ENCODE measurements at regions not wholly inside any gene's neighbourhood (a gene's known extent, or its start where the extent isn't known, plus 50 kb on each side); places are given as distances from the start of the nearest gene placed in this dataset.

DNA sequence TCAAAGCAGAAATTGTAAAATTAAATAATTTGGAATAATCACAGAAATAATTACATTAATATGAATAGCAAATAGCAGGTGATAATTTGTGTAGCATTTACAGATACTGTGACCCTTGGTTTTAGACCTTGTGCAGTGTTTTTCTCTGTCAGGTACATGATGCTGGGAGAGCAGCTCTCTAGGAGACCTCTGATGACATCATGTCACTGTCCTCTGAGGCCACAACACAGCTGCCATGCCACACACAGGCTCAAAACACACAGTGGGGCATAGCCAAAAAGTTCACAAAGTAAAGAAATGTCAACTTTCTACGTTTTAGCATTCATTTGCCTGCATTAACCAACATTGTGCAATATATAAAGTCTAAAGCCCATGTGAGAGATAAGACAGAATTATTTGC is 71.8 kb upstream of the ZBTB20 start:
- FAIRE-seq (no peak), DNase-seq (ENCODE audit: insufficient read length, low spot score) (no peak)
- TF ChIP-seq, protein P1, sequence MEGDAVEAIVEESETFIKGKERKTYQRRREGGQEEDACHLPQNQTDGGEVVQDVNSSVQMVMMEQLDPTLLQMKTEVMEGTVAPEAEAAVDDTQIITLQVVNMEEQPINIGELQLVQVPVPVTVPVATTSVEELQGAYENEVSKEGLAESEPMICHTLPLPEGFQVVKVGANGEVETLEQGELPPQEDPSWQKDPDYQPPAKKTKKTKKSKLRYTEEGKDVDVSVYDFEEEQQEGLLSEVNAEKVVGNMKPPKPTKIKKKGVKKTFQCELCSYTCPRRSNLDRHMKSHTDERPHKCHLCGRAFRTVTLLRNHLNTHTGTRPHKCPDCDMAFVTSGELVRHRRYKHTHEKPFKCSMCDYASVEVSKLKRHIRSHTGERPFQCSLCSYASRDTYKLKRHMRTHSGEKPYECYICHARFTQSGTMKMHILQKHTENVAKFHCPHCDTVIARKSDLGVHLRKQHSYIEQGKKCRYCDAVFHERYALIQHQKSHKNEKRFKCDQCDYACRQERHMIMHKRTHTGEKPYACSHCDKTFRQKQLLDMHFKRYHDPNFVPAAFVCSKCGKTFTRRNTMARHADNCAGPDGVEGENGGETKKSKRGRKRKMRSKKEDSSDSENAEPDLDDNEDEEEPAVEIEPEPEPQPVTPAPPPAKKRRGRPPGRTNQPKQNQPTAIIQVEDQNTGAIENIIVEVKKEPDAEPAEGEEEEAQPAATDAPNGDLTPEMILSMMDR (IDR thresholded peaks at IDR 0.05; ENCODE audit: insufficient read depth, missing control alignments), result no peak

DNA sequence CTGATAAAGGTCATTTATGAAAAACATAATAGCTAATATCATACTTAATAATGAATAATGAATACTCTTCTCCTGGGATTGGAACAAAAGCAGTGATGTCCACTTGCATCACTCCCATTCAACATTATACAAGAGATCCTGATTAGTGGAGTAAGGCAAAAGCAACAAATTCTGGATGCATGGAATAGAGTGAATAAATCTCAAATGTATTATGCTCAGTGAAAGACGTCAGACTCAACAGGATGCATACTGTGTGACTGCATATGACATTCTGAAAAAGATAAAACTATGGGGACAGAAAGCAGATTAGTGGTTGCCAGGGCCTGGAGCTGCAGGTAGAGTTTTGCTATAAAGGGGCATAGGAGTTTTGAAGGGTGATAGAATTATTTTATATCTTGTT is 77.6 kb upstream of the ZBTB20 start:
- FAIRE-seq (no peak), DNase-seq (ENCODE audit: insufficient read length, low spot score) (no peak)
- TF ChIP-seq, protein P1 (IDR thresholded peaks at IDR 0.05; ENCODE audit: insufficient read depth, missing control alignments), result no peak

DNA sequence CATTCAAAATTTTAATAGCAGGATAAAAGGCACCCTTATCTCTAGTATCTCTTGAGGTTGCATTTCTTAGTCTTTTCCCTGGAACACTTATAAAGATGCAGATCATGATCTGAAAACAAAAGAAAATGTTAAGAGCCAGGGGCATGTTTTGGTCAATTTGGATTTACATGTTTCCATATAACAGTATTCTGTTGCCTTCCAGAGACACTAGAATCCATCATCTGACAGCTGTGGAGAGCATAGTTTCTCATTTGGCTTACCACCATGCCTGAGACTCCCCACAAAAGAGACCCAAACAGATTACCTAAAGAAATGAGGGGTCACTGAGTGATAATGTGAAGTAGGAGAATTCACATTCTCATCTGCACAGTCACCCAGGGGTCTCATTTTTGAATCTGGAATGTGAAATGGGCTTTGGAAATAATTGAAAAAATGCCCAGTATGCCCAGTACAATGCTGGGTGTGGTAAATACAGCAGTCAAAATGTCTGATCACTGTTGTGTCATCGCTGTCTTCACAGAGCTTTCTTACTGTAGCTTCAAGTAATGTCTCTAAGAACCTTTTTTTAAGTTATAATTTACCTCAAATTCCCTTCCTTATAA is 79.9 kb upstream of the ZBTB20 start:
- no peak for DNase-seq (ENCODE audit: insufficient read length, low spot score)
- no peak for FAIRE-seq
- TF ChIP-seq, protein P1 (IDR thresholded peaks at IDR 0.05; ENCODE audit: insufficient read depth, missing control alignments), result no peak

DNA sequence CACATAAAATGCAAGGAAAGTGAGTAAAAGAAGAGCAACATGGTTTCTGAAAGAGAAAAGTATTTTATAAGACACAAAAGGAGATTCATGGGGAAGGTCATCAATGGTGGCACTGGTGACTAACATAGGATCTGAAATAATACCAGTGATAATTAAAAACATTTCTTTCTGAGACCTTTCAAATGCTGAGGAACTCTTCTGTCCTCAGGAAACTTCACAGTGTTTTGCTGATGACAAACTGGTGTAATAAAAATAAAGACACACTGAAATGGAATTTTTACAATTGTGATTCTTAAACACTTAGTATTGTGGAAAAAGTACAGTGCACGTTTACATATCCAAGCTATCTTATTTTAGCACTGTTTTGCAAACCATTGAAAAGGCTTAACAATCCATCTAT is 80.4 kb upstream of the ZBTB20 start:
- TF ChIP-seq, protein P1 (IDR thresholded peaks at IDR 0.05; ENCODE audit: insufficient read depth, missing control alignments), result no peak
- FAIRE-seq (no peak), DNase-seq (ENCODE audit: insufficient read length, low spot score) (no peak)

DNA sequence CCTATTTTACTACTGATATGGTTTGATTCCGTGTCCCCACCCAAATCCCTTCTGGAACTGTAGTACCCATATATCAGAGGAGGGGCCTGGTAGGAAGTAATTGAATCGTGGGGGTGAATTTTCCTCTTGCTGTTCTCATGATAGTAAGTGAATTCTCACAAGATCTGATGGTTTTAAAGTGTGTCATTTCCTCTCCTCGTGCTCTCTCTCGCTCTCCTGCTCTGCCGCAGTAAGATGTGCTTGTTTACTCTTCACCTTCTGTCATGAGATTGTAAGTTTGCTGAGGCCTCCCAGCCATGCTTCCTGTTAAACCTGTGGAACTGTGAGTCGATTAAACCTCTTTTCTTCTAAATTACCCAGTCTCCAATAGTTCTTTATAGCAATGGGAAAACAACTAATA is 81.2 kb upstream of the ZBTB20 start:
- DNase-seq (ENCODE audit: insufficient read length, low spot score) (no peak), FAIRE-seq (no peak)
- TF ChIP-seq, protein P1 (IDR thresholded peaks at IDR 0.05; ENCODE audit: insufficient read depth, missing control alignments), result no peak

DNA sequence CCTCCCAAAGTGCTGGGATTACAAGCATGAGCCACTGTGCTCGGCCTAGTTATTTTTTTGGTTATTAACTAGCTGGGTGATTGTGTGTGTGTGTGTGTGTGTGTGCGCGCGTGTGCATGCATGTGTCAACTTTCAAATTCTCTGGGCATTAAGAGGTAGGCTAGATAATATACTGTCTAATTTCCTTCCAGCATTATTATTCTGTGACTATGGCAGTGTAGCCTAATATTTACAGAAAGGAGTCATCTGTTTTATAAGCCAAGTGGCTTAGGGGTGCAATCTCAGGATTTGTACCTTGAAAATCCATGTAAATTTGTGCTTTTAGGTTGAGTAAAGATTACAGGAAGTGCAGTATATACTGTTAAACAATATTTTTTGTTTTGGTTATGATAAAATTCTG is 85.1 kb upstream of the ZBTB20 start:
- TF ChIP-seq, protein P1 (IDR thresholded peaks at IDR 0.05; ENCODE audit: insufficient read depth, missing control alignments), result no peak
- no peak for DNase-seq (ENCODE audit: insufficient read length, low spot score)
- no peak for FAIRE-seq

DNA sequence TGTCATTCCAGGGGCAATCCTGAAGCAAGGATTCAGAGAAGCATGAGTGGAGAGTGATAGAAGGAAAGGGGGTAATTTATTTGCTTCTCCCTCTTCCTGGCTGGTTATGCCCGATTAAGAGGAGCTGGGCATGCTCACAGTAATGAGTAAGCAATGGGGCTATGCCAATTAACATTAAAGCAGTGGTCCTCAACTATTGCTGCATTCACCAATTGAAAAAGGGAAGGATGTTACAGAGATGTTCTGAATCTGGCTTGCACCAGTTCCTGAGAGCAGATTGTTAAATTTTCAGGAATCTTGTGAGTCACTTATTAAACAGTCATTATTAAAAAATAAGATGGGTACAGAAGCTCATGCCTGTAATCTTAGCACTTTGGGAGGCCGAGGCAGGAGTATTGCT is 85.9 kb upstream of the ZBTB20 start:
- TF ChIP-seq, protein P1 (IDR thresholded peaks at IDR 0.05; ENCODE audit: insufficient read depth, missing control alignments), result no peak
- no peak for FAIRE-seq

More for the DNA sequence above, 85.9 kb upstream of the ZBTB20 start:
- DNase-seq (ENCODE audit: insufficient read length, low spot score), result no peak

Measured in D721Med (cell line).